Glutamatergic neuron (in vitro differentiated cells): ENCODE measurements at regions not wholly inside any gene's neighbourhood (a gene's known extent, or its start where the extent isn't known, plus 50 kb on each side); places are given as distances from the start of the nearest gene placed in this dataset.

ENCODE experiments used
- DNase-seq: peaks from one replicate; pipeline ENCODE4 v3.0.0; 2022
- H3K27ac Mint-ChIP-seq: one replicate; pipeline ENCODE4 v1.8.0; 2020; ENCODE audit warnings: mild to moderate bottlenecking, mixed read lengths, inconsistent platforms; ENCODE audit not compliant: unreplicated experiment
- H3K27me3 Mint-ChIP-seq: one replicate; pipeline ENCODE4 v1.8.0; 2020; ENCODE audit warnings: mild to moderate bottlenecking, moderate library complexity, mixed read lengths, inconsistent platforms; ENCODE audit not compliant: unreplicated experiment
- H3K36me3 Mint-ChIP-seq: one replicate; pipeline ENCODE4 v1.8.0; 2020; ENCODE audit warnings: mild to moderate bottlenecking, mixed read lengths, inconsistent platforms; ENCODE audit not compliant: unreplicated experiment
- H3K4me1 Mint-ChIP-seq: one replicate; pipeline ENCODE4 v1.8.0; 2020; ENCODE audit warnings: mild to moderate bottlenecking, low read depth, mixed read lengths, inconsistent platforms; ENCODE audit not compliant: unreplicated experiment
- H3K4me3 Mint-ChIP-seq: one replicate; pipeline ENCODE4 v1.8.0; 2020; ENCODE audit warnings: mild to moderate bottlenecking, mixed read lengths, inconsistent platforms; ENCODE audit not compliant: unreplicated experiment
- H3K9me3 Mint-ChIP-seq: one replicate; pipeline ENCODE4 v1.8.0; 2020; ENCODE audit warnings: mild to moderate bottlenecking, moderate library complexity, mixed read lengths, inconsistent platforms; ENCODE audit not compliant: unreplicated experiment
- TF ChIP-seq, protein P1 (sequence below): fragments of 200-600 bp; sonication (generic); IDR thresholded peaks from one replicate; pipeline ENCODE4 v1.5.0; 2021; ENCODE audit not compliant: partially characterized antibody, unreplicated experiment

DNA sequence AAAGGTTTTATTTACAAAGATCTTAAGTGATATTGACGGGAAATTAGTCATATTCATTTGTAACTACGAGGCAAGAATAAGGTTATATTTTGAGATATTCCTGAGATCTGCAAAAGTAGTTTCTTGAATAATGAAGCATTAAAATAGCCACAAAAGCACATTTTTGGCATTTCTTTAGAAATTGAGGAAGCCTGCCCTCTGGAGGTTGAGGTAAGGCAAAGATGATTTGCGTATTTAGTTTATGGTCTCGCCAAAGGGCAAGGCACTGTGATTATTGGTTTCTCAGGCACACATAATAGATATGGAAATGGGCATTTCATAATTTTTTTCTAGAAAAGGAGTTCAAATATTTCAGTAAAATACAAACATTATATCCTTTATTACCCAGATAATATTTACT, 143.7 kb upstream of the RPRM start:
- DNase-seq, result no peak
- TF ChIP-seq, protein P1, sequence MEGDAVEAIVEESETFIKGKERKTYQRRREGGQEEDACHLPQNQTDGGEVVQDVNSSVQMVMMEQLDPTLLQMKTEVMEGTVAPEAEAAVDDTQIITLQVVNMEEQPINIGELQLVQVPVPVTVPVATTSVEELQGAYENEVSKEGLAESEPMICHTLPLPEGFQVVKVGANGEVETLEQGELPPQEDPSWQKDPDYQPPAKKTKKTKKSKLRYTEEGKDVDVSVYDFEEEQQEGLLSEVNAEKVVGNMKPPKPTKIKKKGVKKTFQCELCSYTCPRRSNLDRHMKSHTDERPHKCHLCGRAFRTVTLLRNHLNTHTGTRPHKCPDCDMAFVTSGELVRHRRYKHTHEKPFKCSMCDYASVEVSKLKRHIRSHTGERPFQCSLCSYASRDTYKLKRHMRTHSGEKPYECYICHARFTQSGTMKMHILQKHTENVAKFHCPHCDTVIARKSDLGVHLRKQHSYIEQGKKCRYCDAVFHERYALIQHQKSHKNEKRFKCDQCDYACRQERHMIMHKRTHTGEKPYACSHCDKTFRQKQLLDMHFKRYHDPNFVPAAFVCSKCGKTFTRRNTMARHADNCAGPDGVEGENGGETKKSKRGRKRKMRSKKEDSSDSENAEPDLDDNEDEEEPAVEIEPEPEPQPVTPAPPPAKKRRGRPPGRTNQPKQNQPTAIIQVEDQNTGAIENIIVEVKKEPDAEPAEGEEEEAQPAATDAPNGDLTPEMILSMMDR, result peak; percentile 14
- Mint-ChIP-seq H3K27ac (no peak overlapping the region), H3K27me3 (no peaks in the 10 kb centered on the region), H3K9me3 (no peaks in the 10 kb centered on the region), H3K36me3 (no peaks in the 10 kb centered on the region), H3K4me1 (no peaks in the 10 kb centered on the region), H3K4me3 (no peak overlapping the region)

DNA sequence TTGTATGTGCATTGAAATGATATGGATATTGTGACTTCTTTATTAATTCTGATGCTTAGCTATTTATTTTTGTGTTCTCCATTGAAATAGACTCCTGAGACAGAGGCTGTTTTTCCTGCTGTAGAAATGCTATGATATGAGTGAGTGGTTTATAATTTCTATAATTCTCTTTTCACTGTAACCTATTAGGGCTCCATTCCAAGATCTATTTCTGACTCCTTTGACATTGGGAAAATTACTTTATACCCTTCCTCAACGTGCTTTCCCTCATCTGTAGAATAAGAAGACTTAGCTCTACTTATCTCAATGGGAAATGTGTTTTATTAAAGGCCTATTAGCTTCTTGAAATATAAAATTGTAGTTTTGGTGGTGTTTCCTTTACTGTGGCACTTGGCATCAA, 144.5 kb upstream of the RPRM start:
- DNase-seq, result no peak
- no peaks in the 10 kb centered on the region for H3K36me3 Mint-ChIP-seq
- no peaks in the 10 kb centered on the region for H3K4me1 Mint-ChIP-seq
- no peak overlapping the region for H3K4me3 Mint-ChIP-seq
- no peaks in the 10 kb centered on the region for H3K27me3 Mint-ChIP-seq
- H3K27ac Mint-ChIP-seq, result no peak overlapping the region
- TF ChIP-seq, protein P1, result no peak
- H3K9me3 Mint-ChIP-seq, result no peaks in the 10 kb centered on the region

DNA sequence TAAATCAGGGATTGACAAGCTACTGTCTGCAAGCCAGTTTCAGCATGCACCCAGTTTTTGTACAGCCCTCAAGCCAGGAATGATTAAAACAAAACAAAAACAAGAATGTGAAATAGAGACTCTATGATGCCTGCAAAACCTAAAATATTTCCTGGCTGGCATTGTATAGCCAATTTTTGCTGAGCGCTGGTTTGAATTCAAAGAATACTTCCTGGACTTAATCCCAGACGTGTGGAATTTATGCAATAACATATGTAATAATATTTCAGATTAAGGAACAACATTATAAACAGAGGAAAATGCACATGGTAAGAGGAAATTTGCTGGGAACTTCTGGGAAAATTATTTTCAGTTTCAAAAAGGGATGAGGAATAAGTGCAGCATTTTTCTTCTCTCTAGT, 148.1 kb upstream of the RPRM start:
- TF ChIP-seq, protein P1, result no peak
- Mint-ChIP-seq H3K27me3 (no peaks in the 10 kb centered on the region), H3K9me3 (no peaks in the 10 kb centered on the region), H3K4me1 (no peaks in the 10 kb centered on the region), H3K36me3 (no peaks in the 10 kb centered on the region), H3K4me3 (no peak overlapping the region), H3K27ac (no peak overlapping the region)
- no peak for DNase-seq

DNA sequence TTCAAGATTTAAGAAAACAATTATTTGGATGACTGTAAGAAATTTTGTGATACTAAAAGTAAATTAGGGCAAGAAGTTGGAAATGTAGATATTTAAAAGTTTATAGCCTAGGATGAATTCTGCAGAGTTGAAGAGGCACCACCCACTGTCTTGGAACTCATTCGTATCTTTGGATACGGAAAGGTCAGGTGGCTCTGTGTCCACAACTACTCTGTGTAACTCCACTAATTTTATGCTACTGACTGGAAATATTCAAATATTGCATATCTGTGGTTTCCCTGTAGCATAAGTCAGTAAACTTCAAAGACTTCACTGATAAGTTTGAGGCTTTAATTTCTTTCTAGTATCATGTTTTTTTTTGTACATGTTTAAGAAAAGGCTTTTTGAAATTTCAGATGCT, 156.9 kb upstream of the RPRM start:
- no peak overlapping the region for H3K27ac Mint-ChIP-seq
- H3K36me3 Mint-ChIP-seq, result no peaks in the 10 kb centered on the region

DNA sequence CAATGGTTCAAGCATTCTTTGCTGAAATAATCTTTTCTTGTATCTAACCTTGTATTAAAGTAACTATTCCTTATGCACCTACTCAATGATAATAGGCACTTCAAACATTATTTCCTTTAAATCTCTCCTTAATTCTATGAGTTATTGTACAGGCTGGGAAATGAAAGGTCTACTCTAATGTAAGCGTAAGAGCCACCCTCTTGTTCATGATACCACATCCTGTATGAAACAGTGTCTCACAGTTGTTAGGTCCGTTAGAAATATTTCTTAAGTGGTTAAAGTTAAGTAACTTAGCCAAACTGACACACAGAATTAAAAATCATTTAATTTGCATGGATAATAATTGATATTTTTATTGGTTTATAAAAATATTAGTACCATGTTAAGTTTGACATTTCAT, 162.5 kb upstream of the RPRM start:
- no peak overlapping the region for H3K27ac Mint-ChIP-seq
- no peak for DNase-seq
- no peaks in the 10 kb centered on the region for H3K4me1 Mint-ChIP-seq
- H3K36me3 Mint-ChIP-seq, result no peaks in the 10 kb centered on the region
- no peaks in the 10 kb centered on the region for H3K27me3 Mint-ChIP-seq
- no peaks in the 10 kb centered on the region for H3K9me3 Mint-ChIP-seq
- H3K4me3 Mint-ChIP-seq, result no peak overlapping the region
- TF ChIP-seq, protein P1, result no peak

More for the DNA sequence above, 156.9 kb upstream of the RPRM start:
- Mint-ChIP-seq H3K27me3 (no peaks in the 10 kb centered on the region), H3K4me1 (no peaks in the 10 kb centered on the region), H3K9me3 (no peaks in the 10 kb centered on the region), H3K4me3 (no peak overlapping the region)
- TF ChIP-seq, protein P1, result no peak
- no peak for DNase-seq
